GM18519 (cell line): ENCODE measurements at regions not wholly inside any gene's neighbourhood (a gene's known extent, or its start where the extent isn't known, plus 50 kb on each side); places are given as distances from the start of the nearest gene placed in this dataset.

Experiments used
- ATAC-seq: cut with Tn5 transposase; IDR thresholded peaks from one replicate; pipeline ENCODE4 v1.9.1; 2021; ENCODE audit warnings: mild to moderate bottlenecking, moderate library complexity; ENCODE audit not compliant: unreplicated experiment, low FRiP score

DNA sequence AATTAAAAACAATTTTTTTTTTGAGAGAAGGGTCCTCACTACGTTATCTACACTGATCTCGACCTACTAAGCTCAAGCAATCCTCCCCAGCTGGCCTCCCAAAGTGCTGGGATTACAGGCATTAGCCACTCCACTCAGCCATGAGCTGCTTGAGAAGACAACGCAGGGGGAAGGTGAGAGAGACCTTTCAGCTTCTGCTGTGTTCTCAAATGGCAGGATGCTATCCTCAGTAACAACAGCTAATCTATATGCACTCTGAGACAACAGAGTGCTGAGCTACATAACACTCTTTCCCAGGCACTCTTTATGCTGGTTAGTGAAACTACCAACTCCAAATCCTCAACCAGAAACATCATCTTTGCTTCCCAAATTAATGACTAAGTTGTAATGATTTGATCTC, 526.1 kb downstream of the CCER1 start:
- no peak for ATAC-seq

GRCh38 chr12:90428465-90428864, 526.5 kb downstream of the CCER1 start:
- ATAC-seq, result no peak

GRCh38 chr12:90423965-90424364, 531.0 kb downstream of the CCER1 start:
- no peak for ATAC-seq

DNA sequence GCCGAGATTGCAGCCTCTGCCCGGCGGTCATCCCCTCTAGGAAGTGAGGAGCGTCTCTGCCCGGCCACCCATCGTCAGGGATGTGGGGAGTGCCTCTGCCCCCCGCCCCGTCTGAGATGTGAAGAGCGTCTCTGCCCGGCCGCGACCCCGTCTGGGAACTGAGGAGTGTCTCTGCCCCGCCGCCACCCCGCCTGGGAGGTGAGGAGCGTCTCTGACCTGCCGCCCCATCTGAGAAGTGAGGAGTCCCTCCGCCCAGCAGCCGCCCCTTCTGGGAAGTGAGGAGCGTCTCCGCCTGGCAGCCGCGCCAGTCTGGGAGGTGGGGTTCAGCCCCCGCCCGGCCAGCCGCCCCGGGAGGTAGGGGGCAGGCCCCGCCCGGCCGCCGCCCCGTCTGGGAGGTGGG, 544.0 kb downstream of the CCER1 start:
- ATAC-seq, result no peak

GRCh38 chr12:90407841-90408240, 547.1 kb downstream of the CCER1 start:
- ATAC-seq, result no peak

- ATAC-seq, result peak; percentile 76
Observed at GRCh38 chr12:90404071-90404470, 550.9 kb downstream of the CCER1 start.

DNA sequence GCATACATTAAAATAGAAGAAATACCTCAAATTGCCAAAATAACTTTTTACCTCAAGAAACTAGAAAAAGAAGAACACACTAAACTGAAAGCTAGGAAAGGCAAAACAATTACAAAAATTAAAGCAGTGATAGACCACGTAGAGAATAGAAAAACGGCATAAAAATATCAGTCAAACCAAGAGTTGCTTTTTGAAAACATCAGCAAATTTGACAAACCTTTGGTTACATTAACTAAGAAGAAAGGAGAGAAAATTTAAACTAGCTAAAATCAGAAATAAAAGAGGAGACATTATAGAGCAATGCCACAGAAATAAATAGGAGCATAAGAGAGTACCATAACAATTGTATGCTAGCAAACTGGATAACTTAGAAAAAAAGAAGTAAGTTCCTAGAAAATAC, 553.8 kb downstream of the CCER1 start:
- ATAC-seq, result no peak

DNA sequence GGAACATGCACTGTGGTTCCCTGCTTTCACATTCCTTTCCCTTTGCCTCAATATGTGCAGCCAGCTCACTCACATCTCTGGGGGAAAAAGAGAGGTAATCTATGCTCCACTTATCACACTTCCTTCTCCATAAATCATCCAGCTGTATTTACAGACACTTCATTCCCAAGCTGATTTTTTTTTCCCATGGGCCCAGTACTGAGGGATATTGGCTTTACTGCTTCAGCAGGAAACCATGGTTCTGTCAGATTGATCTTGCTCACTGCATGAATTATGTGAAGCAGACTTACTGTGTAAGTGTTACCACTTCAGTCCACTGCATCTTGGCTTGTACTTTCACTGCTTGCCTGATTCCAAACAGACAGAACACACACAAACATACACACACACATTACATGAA, 555.6 kb downstream of the CCER1 start:
- no peak for ATAC-seq

GRCh38 chr12:90398285-90398836, 556.6 kb downstream of the CCER1 start:
- ATAC-seq, result no peak

- ATAC-seq, result no peak
Observed at GRCh38 chr12:90396556-90396955, 558.4 kb downstream of the CCER1 start.

DNA sequence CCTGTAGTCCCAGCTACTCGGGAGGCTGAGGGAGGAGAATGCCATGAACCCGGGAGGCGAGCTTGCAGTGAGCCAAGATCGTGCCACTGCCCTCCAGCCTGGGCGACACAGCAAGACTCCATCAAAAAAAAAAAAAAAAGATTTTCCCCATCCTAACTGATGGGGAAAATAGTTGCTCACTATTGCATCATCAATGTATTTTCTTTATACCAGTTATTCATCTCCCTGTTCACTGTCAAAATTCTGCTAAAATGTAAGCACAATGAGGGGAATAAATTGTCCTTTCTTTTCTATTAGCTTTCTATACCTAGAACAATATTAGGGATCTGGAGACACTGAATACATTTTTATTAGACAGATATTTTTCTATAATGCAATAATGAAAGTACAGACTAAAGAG, 561.3 kb downstream of the CCER1 start:
- ATAC-seq, result no peak

GRCh38 chr12:90393089-90393488, 561.9 kb downstream of the CCER1 start:
- no peak for ATAC-seq

DNA sequence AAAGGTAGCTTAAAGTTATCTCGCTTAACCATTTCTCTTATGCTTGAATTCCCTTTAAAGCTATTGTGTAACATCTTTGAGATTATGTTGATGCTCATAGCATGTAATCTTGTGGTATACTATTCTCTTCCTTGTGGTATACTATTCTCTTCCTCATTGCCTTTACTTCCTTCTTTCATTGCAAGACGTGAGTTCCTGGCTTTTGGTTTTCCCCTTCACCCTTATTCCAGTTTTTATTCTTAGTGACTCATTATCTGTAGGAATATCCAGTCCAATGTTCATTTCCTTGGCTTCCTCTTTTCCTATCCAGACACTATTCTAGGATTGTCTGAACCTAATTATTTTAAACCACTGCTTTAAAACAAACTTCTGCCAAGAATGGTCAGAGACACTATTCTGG, 564.0 kb downstream of the CCER1 start:
- no peak for ATAC-seq

DNA sequence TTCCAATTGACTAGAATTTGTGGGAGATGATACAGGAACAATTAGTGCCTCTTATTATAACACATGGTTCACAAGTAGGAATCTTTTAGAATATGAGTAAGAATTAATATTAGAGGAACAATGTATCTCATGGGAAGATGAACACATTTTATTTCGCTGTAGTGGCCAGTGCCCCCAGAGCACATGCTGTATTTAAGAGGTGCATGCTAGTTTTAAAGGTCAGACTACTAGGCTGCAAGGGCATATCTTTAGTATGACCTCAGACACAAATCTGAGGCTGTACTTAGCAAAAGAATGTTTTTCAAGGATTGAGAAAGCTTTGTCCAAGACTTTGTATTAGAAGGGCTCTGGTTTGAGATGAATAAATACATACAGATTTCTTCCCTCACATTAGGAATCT, 586.9 kb downstream of the CCER1 start:
- ATAC-seq, result no peak

- no peak for ATAC-seq
Observed at GRCh38 chr12:90366286-90366685, 588.7 kb downstream of the CCER1 start.

GRCh38 chr12:90360300-90360699, 594.7 kb downstream of the CCER1 start:
- ATAC-seq, result no peak

GRCh38 chr12:90355711-90356355, 599.1 kb downstream of the CCER1 start:
- ATAC-seq, result no peak

GRCh38 chr12:90343966-90344365, 611.0 kb downstream of the CCER1 start:
- ATAC-seq, result no peak

GRCh38 chr12:90342081-90342480, 612.9 kb downstream of the CCER1 start:
- no peak for ATAC-seq

- ATAC-seq, result no peak
Observed at GRCh38 chr12:90339837-90340236, 615.1 kb downstream of the CCER1 start.

GRCh38 chr12:90338365-90338764, 616.6 kb downstream of the CCER1 start:
- no peak for ATAC-seq

- no peak for ATAC-seq
Observed at GRCh38 chr12:90337018-90337417, 618.0 kb downstream of the CCER1 start.

DNA sequence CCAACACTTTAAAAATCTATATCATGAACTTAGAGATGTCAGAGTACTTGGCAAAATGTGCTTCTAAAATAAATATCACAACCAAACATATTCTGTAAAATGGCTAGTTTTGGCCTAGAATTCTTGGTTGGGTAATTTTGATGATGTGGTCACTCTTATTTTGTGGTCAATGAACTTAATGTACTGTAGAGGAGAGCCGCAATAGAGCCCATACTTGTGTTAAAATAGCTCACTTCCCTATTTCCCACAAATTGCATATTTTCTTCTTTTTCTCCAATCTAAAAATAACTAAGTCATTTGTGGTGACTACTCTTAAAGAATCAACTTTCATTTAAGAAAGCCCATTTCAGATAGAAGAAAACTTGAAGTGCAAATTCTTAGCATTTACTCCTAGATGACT, 619.4 kb downstream of the CCER1 start:
- no peak for ATAC-seq
